DOHH2 (cell line): ENCODE measurements at regions not wholly inside any gene's neighbourhood (a gene's known extent, or its start where the extent isn't known, plus 50 kb on each side); places are given as distances from the start of the nearest gene placed in this dataset.

Source experiments
- CTCF ChIP-seq: fragments of 200-600 bp; sonication (generic); IDR thresholded peaks from one replicate; pipeline ENCODE4 v1.5.1; 2014; ENCODE audit warnings: antibody characterized with exemption, mild to moderate bottlenecking, low read depth, low read length; ENCODE audit not compliant: poor library complexity, severe bottlenecking
- EZH2phosphoT487 ChIP-seq: fragments of 200-600 bp; sonication (generic); IDR thresholded peaks from 2 replicates; pipeline ENCODE4 v1.6.1; 2017; ENCODE audit warnings: borderline replicate concordance, mild to moderate bottlenecking, antibody characterized with exemption, low read length, moderate library complexity, mixed read lengths

GRCh38 chr5:171525085-171525484 is 105.6 kb downstream of the FGF18 start:
- no peak for TF ChIP-seq CTCF
- no peak for TF ChIP-seq EZH2phosphoT487
